WTC11 (cell line): ENCODE measurements at regions not wholly inside any gene's neighbourhood (a gene's known extent, or its start where the extent isn't known, plus 50 kb on each side); places are given as distances from the start of the nearest gene placed in this dataset.

ENCODE experiments used
- ATAC-seq: fragments of 200-7000 bp; cut with Tn5 transposase; 2 replicates; pipeline ENCODE4 v1.10.0; 2021; ENCODE audit warnings: mild to moderate bottlenecking, moderate library complexity
- CTCF ChIA-PET: fragments of 300-600 bp; sonication (Branson Sonifier 250); formaldehyde crosslinking; loops from one replicate; lab custom pipeline; 2021; ENCODE audit warnings: antibody characterized with exemption; lab: Charles Lee
- POLR2A ChIA-PET: fragments of 350-600 bp; sonication (Branson Sonifier 250); formaldehyde crosslinking; loops from one replicate; lab custom pipeline; 2021; ENCODE audit warnings: antibody characterized with exemption; lab: Charles Lee
- DNase-seq: peaks from one replicate; pipeline ENCODE4 v3.0.0; 2021; ENCODE audit warnings: low spot score
- H3K27ac Mint-ChIP-seq: 2 replicates; pipeline ENCODE4 v1.8.0; 2021; ENCODE audit warnings: mixed read lengths
- H3K27me3 Mint-ChIP-seq: 2 replicates; pipeline ENCODE4 v1.8.0; 2021; ENCODE audit warnings: low read depth, mild to moderate bottlenecking, moderate library complexity, mixed read lengths
- H3K36me3 Mint-ChIP-seq: 2 replicates; pipeline ENCODE4 v1.8.0; 2021; ENCODE audit warnings: mixed read lengths
- H3K4me1 Mint-ChIP-seq: 2 replicates; pipeline ENCODE4 v1.8.0; 2022; ENCODE audit warnings: mixed read lengths
- H3K4me3 Mint-ChIP-seq: 2 replicates; pipeline ENCODE4 v1.8.0; 2021; ENCODE audit warnings: mild to moderate bottlenecking, moderate library complexity, mixed read lengths
- H3K9me3 Mint-ChIP-seq: 2 replicates; pipeline ENCODE4 v1.8.0; 2021; ENCODE audit warnings: mixed read lengths
- ARID4B ChIP-seq: sonication (generic); formaldehyde crosslinking; IDR thresholded peaks from 2 replicates; pipeline ENCODE4 v1.8.0; 2023; ENCODE audit warnings: missing genetic modification reagents, mild to moderate bottlenecking, borderline replicate concordance
- CTCF ChIP-seq: fragments of 200-600 bp; IDR thresholded peaks from 2 replicates; pipeline ENCODE4 v1.8.0; 2022; ENCODE audit warnings: antibody characterized with exemption
- IRF2 ChIP-seq: sonication (generic); formaldehyde crosslinking; IDR thresholded peaks from 2 replicates; pipeline ENCODE4 v1.8.0; 2022; ENCODE audit warnings: low read depth, missing genetic modification reagents, borderline replicate concordance
- STAT6 ChIP-seq: sonication (generic); formaldehyde crosslinking; conservative IDR thresholded peaks from 2 replicates; pipeline ENCODE4 v1.8.1; 2023; ENCODE audit warnings: mild to moderate bottlenecking, low read depth, missing genetic modification reagents, moderate library complexity
- ZNF281 ChIP-seq: sonication (generic); formaldehyde crosslinking; IDR thresholded peaks from 2 replicates; pipeline ENCODE4 v1.8.0; 2023; ENCODE audit warnings: mild to moderate bottlenecking, missing genetic modification reagents
- ZNF532 ChIP-seq: fragments of 250-450 bp; sonication (Bioruptor Pico); IDR thresholded peaks from 2 replicates; pipeline ENCODE4 v1.9.0; 2021; ENCODE audit warnings: mild to moderate bottlenecking, borderline replicate concordance

- TF ChIP-seq STAT6 (no peak), IRF2 (CRISPR knock-in tag) (no peak), ARID4B (no peak), CTCF (no peak)
Observed at GRCh38 chr9:93815135-93815534, 140.0 kb downstream of the BARX1 start (continued).

- Mint-ChIP-seq H3K4me1 (peaks cover 37% of the 10 kb centered on the region), H3K4me3 (no peak overlapping the region), H3K9me3 (0 out of 2 replicates have a peak, but pooled peaks cover 5% of the 10 kb centered on the region), H3K27me3 (no peaks in the 10 kb centered on the region), H3K36me3 (no peaks in the 10 kb centered on the region), H3K27ac (no peak overlapping the region)
- CTCF ChIA-PET: interaction anchor here (0.7 to 3.7 kb wide), 24 partner anchors 11 to 399 kb away, joined by 3 to 36 read pairs (median 5); partner anchors contain the start of gene BARX1
- POLR2A ChIA-PET: interaction anchor here (0.8 kb wide), 1 partner anchor 146 kb away, joined by 4 read pairs; no protein-coding TSS in a partner anchor
- ATAC-seq: peak; percentile 59
- DNase-seq: no peak
- TF ChIP-seq ZNF281 (CRISPR knock-in tag): 0 out of 2 replicates have a peak, but pooled peaks have one; percentile 17
- no peak for TF ChIP-seq ZNF532 (CRISPR knock-in tag)
Observed at GRCh38 chr9:93814077-93814956, 140.8 kb downstream of the BARX1 start.
